Prostate gland (tissue), 2 donors: ENCODE measurements at regions not wholly inside any gene's neighbourhood (a gene's known extent, or its start where the extent isn't known, plus 50 kb on each side); places are given as distances from the start of the nearest gene placed in this dataset.
"Not testable (repeated sequence)": the region's sequence is repeated elsewhere in the genome, so short reads cannot be mapped to it uniquely, and the experiment has no call there.

Experiments
- POLR2AphosphoS5 ChIP-seq: sonication (generic); formaldehyde crosslinking; IDR thresholded peaks from one replicate; pipeline ENCODE4 v1.6.1; 2017; ENCODE audit warnings: antibody characterized with exemption
- TF ChIP-seq, protein P1 (sequence below), 4 experiments: fragments of 200-600 bp in 2 of 4; fragments of 450-650 bp in 2 of 4; sonication (generic) in 2 of 4; IDR thresholded peaks; 1 replicate in 3 of 4; 2 replicates in 1 of 4; pipeline ENCODE4 v1.5.1; 2016 to 2019; ENCODE audit warnings: antibody characterized with exemption in 4 of 4, mild to moderate bottlenecking in 2 of 4, moderate library complexity in 2 of 4

DNA sequence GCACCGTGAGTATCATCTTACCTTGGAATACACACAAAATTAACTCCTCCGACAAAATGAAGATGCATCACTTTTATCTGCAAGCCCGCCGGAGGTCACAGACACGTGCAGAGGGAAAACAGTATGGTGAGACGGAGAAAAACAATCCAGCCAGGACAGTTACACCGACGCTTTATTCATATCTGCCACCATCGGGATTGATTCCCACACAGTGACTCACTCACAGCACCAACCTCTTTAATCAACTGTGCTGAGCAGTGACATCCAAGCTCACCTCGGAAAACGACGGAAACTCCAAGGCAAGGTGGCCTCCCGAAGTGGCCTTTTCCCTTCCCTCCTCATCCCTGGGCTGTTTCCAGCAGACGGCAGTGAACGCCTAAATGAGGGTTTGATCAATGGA is 151.8 kb downstream of the NPIPA8 start:
- TF ChIP-seq POLR2AphosphoS5: not testable (repeated sequence)
- TF ChIP-seq, protein P1, sequence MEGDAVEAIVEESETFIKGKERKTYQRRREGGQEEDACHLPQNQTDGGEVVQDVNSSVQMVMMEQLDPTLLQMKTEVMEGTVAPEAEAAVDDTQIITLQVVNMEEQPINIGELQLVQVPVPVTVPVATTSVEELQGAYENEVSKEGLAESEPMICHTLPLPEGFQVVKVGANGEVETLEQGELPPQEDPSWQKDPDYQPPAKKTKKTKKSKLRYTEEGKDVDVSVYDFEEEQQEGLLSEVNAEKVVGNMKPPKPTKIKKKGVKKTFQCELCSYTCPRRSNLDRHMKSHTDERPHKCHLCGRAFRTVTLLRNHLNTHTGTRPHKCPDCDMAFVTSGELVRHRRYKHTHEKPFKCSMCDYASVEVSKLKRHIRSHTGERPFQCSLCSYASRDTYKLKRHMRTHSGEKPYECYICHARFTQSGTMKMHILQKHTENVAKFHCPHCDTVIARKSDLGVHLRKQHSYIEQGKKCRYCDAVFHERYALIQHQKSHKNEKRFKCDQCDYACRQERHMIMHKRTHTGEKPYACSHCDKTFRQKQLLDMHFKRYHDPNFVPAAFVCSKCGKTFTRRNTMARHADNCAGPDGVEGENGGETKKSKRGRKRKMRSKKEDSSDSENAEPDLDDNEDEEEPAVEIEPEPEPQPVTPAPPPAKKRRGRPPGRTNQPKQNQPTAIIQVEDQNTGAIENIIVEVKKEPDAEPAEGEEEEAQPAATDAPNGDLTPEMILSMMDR (IDR thresholded peaks at IDR 0.05): not testable (repeated sequence)
